ENCODE measurements at regions not wholly inside any gene's neighbourhood (a gene's known extent, or its start where the extent isn't known, plus 50 kb on each side); places are given as distances from the start of the nearest gene placed in this dataset.
"Not testable (repeated sequence)": the region's sequence is repeated elsewhere in the genome, so short reads cannot be mapped to it uniquely, and the experiment has no call there.

- FAIRE-seq (no peak), ATAC-seq (no peak), DNase-seq (ENCODE audit: low read depth in 1 of 2, low spot score in 1 of 2) (no peak)
- no peak overlapping the region for H3K4me3 ChIP-seq
- no peak overlapping the region for H3K27ac ChIP-seq
- WGBS (ENCODE audit: missing lambda C conversion rate), result 61% methylated on average over 2 of the region's 2 CpGs
- TF ChIP-seq CHD4 (IDR thresholded peaks at IDR 0.05; ENCODE audit: borderline replicate concordance) (no peak), SREBF2 (IDR thresholded peaks at IDR 0.05) (no peak), MAX (IDR thresholded peaks at IDR 0.05) (no peak), EP300 (IDR thresholded peaks at IDR 0.05) (no peak), ELK1 (IDR thresholded peaks at IDR 0.05; ENCODE audit: low read depth, low read length) (no peak), PBX3 (IDR thresholded peaks at IDR 0.05) (no peak), POLR2AphosphoS2 (conservative IDR thresholded peaks at IDR 0.05; ENCODE audit: low read length) (no peak), MYC (IDR thresholded peaks at IDR 0.05; ENCODE audit: borderline replicate concordance, low read length) (no peak), PHF8 (IDR thresholded peaks at IDR 0.05; ENCODE audit: borderline replicate concordance, low read depth) (no peak), HDAC2 (IDR thresholded peaks at IDR 0.05) (no peak), MAZ (IDR thresholded peaks at IDR 0.05; ENCODE audit: borderline replicate concordance, low read depth, low read length) (no peak), FOXS1 (CRISPR knock-in tag; IDR thresholded peaks at IDR 0.05) (no peak), KDM5A (IDR thresholded peaks at IDR 0.05) (no peak), HMGXB4 (CRISPR knock-in tag; IDR thresholded peaks at IDR 0.05; ENCODE audit: borderline replicate concordance) (no peak), CBX8 (IDR thresholded peaks at IDR 0.05) (no peak), ZC3H11A (IDR thresholded peaks at IDR 0.05) (no peak), SMC3 (IDR thresholded peaks at IDR 0.05) (no peak)
- ChIA-PET CTCF (no interaction called here), POLR2A (no interaction called here)
- no peaks in the 10 kb centered on the region for H3K9me3 ChIP-seq
- no peaks in the 10 kb centered on the region for H3K4me1 ChIP-seq
- H3K4me2 ChIP-seq, result no peak overlapping the region
Observed at GRCh38 chr6:80517525-80517924, 411.1 kb downstream of the BCKDHB start.

- DNase-seq (ENCODE audit: low read depth in 1 of 2, low spot score in 1 of 2); H3K27ac ChIP-seq; CTCF ChIA-PET; FAIRE-seq; H3K4me2 ChIP-seq; H3K4me3 ChIP-seq; ATAC-seq; POLR2A ChIA-PET; H3K9me3 ChIP-seq; H3K4me1 ChIP-seq: not testable (repeated sequence)
- WGBS (ENCODE audit: missing lambda C conversion rate), result 63% methylated on average over 1 of the region's 1 CpG
Observed at GRCh38 chr6:80510521-80510920, 404.1 kb downstream of the BCKDHB start.

GRCh38 chr6:80508885-80509630 is 402.6 kb downstream of the BCKDHB start:
- CTCF ChIA-PET, result no interaction called here
- POLR2A ChIA-PET, result no interaction called here
- no peak overlapping the region for H3K4me3 ChIP-seq
- H3K9me3 ChIP-seq, result no peaks in the 10 kb centered on the region
- FAIRE-seq (no peak), DNase-seq (ENCODE audit: low read depth in 1 of 2, low spot score in 1 of 2) (no peak), ATAC-seq (no peak)
- H3K4me1 ChIP-seq, result no peaks in the 10 kb centered on the region
- no peak overlapping the region for H3K4me2 ChIP-seq
- no peak for TF ChIP-seq RCOR1 (IDR thresholded peaks at IDR 0.05; ENCODE audit: low read depth, low read length)
- no peak for TF ChIP-seq JUN (IDR thresholded peaks at IDR 0.05)
- TF ChIP-seq NFE2L2 (conservative IDR thresholded peaks at IDR 0.05; ENCODE audit: low read length), result no peak
- no peak for TF ChIP-seq ZNF302 (CRISPR knock-in tag; IDR thresholded peaks at IDR 0.05)
- H3K27ac ChIP-seq, result no peak overlapping the region
